H9 (cell line): ENCODE measurements at regions not wholly inside any gene's neighbourhood (a gene's known extent, or its start where the extent isn't known, plus 50 kb on each side); places are given as distances from the start of the nearest gene placed in this dataset.

Experiments
- DNase-seq: peaks from one replicate; pipeline ENCODE4 v3.0.0-alpha.2; 2017
- H2AFZ ChIP-seq: one replicate; pipeline ENCODE4 v1.6.1; 2013; ENCODE audit warnings: mild to moderate bottlenecking, low read length, control low read depth, moderate library complexity
- H2AK5ac ChIP-seq: 2 replicates; pipeline ENCODE4 v1.6.1; 2013; ENCODE audit warnings: low read length, control low read depth, mixed read lengths; ENCODE audit not compliant: insufficient read length
- H2BK120ac ChIP-seq: one replicate; pipeline ENCODE4 v1.6.1; 2013; ENCODE audit warnings: low read depth, mild to moderate bottlenecking, low read length, control low read depth, inconsistent platforms; ENCODE audit not compliant: poor library complexity, severe bottlenecking
- H2BK12ac ChIP-seq: 2 replicates; pipeline ENCODE4 v1.6.1; 2013; ENCODE audit warnings: low read length, control low read depth, mixed read lengths, low read depth; ENCODE audit not compliant: insufficient read length
- H2BK15ac ChIP-seq: 2 replicates; pipeline ENCODE4 v1.6.1; 2013; ENCODE audit warnings: low read depth, low read length, control low read depth
- H2BK20ac ChIP-seq: one replicate; pipeline ENCODE4 v1.6.1; 2013; ENCODE audit warnings: low read depth, mild to moderate bottlenecking, low read length, control low read depth, inconsistent platforms; ENCODE audit not compliant: poor library complexity, severe bottlenecking
- H2BK5ac ChIP-seq: 2 replicates; pipeline ENCODE4 v1.6.1; 2013; ENCODE audit warnings: low read length, control low read depth, mixed read lengths; ENCODE audit not compliant: insufficient read length
- H3K14ac ChIP-seq: 2 replicates; pipeline ENCODE4 v1.6.1; 2013; ENCODE audit warnings: low read length, control low read depth; ENCODE audit not compliant: insufficient read depth
- H3K18ac ChIP-seq: 2 replicates; pipeline ENCODE4 v1.6.1; 2013; ENCODE audit warnings: low read depth, mild to moderate bottlenecking, mixed read lengths, low read length, control low read depth; ENCODE audit not compliant: insufficient read length
- H3K23ac ChIP-seq: 2 replicates; pipeline ENCODE4 v1.6.1; 2013; ENCODE audit warnings: low read length, control low read depth, mixed read lengths, low read depth; ENCODE audit not compliant: insufficient read length
- H3K23me2 ChIP-seq: 2 replicates; pipeline ENCODE4 v1.6.1; 2013; ENCODE audit warnings: low read depth, mild to moderate bottlenecking, mixed read lengths, low read length, control low read depth; ENCODE audit not compliant: insufficient read length, poor library complexity, severe bottlenecking
- H3K27ac ChIP-seq: 2 replicates; pipeline ENCODE4 v1.5.1; 2013; ENCODE audit warnings: low read length, control low read depth, mixed read lengths, low read depth; ENCODE audit not compliant: insufficient read length
- H3K27me3 ChIP-seq: 2 replicates; pipeline ENCODE4 v1.6.1; 2013; ENCODE audit warnings: low read length, control low read depth, inconsistent platforms; ENCODE audit not compliant: insufficient read depth
- H3K4ac ChIP-seq: 2 replicates; pipeline ENCODE4 v1.6.1; 2013; ENCODE audit warnings: low read depth, mild to moderate bottlenecking, control low read depth, inconsistent platforms, low read length, moderate library complexity
- H3K4me1 ChIP-seq: 2 replicates; pipeline ENCODE4 v1.6.1; 2013; ENCODE audit warnings: low read length, control low read depth, inconsistent platforms; ENCODE audit not compliant: insufficient read depth
- H3K4me2 ChIP-seq: 2 replicates; pipeline ENCODE4 v1.6.1; 2013; ENCODE audit warnings: low read length, control low read depth, mixed read lengths; ENCODE audit not compliant: insufficient read length, insufficient read depth
- H3K56ac ChIP-seq: 2 replicates; pipeline ENCODE4 v1.6.1; 2013; ENCODE audit warnings: low read depth, mild to moderate bottlenecking, mixed read lengths, low read length, control low read depth; ENCODE audit not compliant: insufficient read length
- H3K79me1 ChIP-seq: 2 replicates; pipeline ENCODE4 v1.6.1; 2013; ENCODE audit warnings: low read depth, mild to moderate bottlenecking, moderate library complexity, low read length, control low read depth, inconsistent platforms; ENCODE audit not compliant: insufficient read depth, poor library complexity, severe bottlenecking
- H3K79me2 ChIP-seq: 2 replicates; pipeline ENCODE4 v1.6.1; 2013; ENCODE audit warnings: low read length, control low read depth, inconsistent platforms; ENCODE audit not compliant: insufficient read depth
- H3K9ac ChIP-seq: 2 replicates; pipeline ENCODE4 v1.6.1; 2013; ENCODE audit warnings: low read length, control low read depth, mixed read lengths; ENCODE audit not compliant: insufficient read length; ENCODE audit errors: extremely low read depth
- H3K9me3 ChIP-seq: one replicate; pipeline ENCODE4 v1.6.1; 2013; ENCODE audit warnings: low read depth, low read length, inconsistent platforms; ENCODE audit not compliant: control insufficient read depth
- H3T11ph ChIP-seq: one replicate; pipeline ENCODE4 v1.6.1; 2013; ENCODE audit warnings: mild to moderate bottlenecking, low read length, control low read depth, inconsistent platforms
- H4K20me1 ChIP-seq: one replicate; pipeline ENCODE4 v1.6.1; 2013; ENCODE audit not compliant: control insufficient read depth, insufficient read length, insufficient read depth
- H4K5ac ChIP-seq: 2 replicates; pipeline ENCODE4 v1.6.1; 2013; ENCODE audit warnings: low read depth, mild to moderate bottlenecking, mixed read lengths, low read length, control low read depth; ENCODE audit not compliant: insufficient read length
- H4K8ac ChIP-seq: replicated peaks from 2 replicates; pipeline ENCODE4 v1.6.1; 2013; ENCODE audit warnings: low read length, control low read depth, mixed read lengths, low read depth; ENCODE audit not compliant: insufficient read length
- H4K91ac ChIP-seq: 2 replicates; pipeline ENCODE4 v1.6.1; 2013; ENCODE audit warnings: low read depth, mild to moderate bottlenecking, moderate library complexity, mixed read lengths, low read length, control low read depth; ENCODE audit not compliant: insufficient read length
- H3K27ac Mint-ChIP-seq, 3 experiments: 2 replicates in 2 of 3; 3 replicates in 1 of 3; pipeline ENCODE4 v1.8.0; 2020 to 2021; ENCODE audit warnings: mixed read lengths in 3 of 3, mild to moderate bottlenecking in 1 of 3, moderate library complexity in 1 of 3
- H3K27me3 Mint-ChIP-seq: 2 replicates; pipeline ENCODE4 v1.8.0; 2021; ENCODE audit warnings: low read depth, mild to moderate bottlenecking, moderate library complexity, mixed read lengths
- H3K36me3 Mint-ChIP-seq, 3 experiments: 2 replicates in 2 of 3; 3 replicates in 1 of 3; pipeline ENCODE4 v1.8.0; 2020 to 2021; ENCODE audit warnings: low read depth in 3 of 3, mixed read lengths in 3 of 3; ENCODE audit not compliant: insufficient read depth in 1 of 3
- H3K4me1 Mint-ChIP-seq, 2 experiments: 2 replicates each; pipeline ENCODE4 v1.8.0; 2020; ENCODE audit warnings: mixed read lengths in 2 of 2
- H3K4me3 Mint-ChIP-seq, 2 experiments: 2 replicates in 1 of 2; 3 replicates in 1 of 2; pipeline ENCODE4 v1.8.0; 2020 to 2021; ENCODE audit warnings: mild to moderate bottlenecking in 2 of 2, mixed read lengths in 2 of 2, moderate library complexity in 1 of 2
- H3K9me3 Mint-ChIP-seq, 2 experiments: 2 replicates in 1 of 2; 3 replicates in 1 of 2; pipeline ENCODE4 v1.8.0; 2020; ENCODE audit warnings: mild to moderate bottlenecking in 2 of 2, mixed read lengths in 2 of 2, moderate library complexity in 1 of 2
- CTCF ChIP-seq: fragments of 200-600 bp; sonication (generic); conservative IDR thresholded peaks from 3 replicates; pipeline ENCODE4 v1.8.0; 2021; ENCODE audit warnings: antibody characterized with exemption, mild to moderate bottlenecking

DNA sequence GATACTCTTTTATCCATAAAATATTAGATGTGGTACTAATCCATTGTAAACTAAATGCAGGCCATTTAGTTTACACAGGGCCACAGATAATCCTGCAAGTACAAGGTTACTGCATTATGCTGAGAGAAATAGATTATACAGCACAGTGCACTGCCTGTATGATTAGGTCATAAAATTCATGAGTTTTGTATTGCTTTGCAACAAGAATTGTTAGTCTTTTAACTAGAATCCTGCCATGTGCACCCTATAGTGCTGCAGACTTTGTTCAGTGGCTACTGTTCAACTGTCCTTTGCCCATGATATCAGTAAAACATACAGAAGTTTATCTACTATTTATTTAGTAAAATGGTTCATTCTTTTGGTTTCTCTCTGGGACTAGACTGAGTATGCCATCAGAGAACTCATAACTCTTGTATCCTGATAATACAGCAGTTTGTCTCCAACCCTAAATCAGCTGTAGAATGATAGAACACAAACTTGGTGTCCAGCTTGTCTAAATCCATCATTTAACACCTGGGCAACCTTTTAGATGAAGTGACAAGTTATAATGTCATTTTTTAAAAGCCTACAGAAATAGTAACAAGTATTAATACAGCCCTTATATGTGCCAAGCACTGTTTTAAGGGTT lies 291.2 kb downstream of the TMEM167A start:
- DNase-seq = no peak
- Histone ChIP-seq H3K27ac (no peak overlapping the region), H4K5ac (no peak overlapping the region), H2BK20ac (no peak overlapping the region), H3K4me2 (no peak overlapping the region), H3K79me1 (no peaks in the 10 kb centered on the region), H3K27me3 (no peaks in the 10 kb centered on the region), H3K4me1 (peaks cover 4% of the 10 kb centered on the region), H3K23me2 (no peaks in the 10 kb centered on the region), H4K91ac (no peak overlapping the region), H3K9ac (no peak overlapping the region), H3K56ac (no peak overlapping the region), H2BK120ac (no peak overlapping the region), H3K79me2 (no peaks in the 10 kb centered on the region), H3T11ph (no peak overlapping the region), H3K18ac (no peak overlapping the region), H2BK5ac (no peak overlapping the region), H2BK12ac (no peak overlapping the region), H2AK5ac (no peak overlapping the region), H2AFZ (no peak overlapping the region), H4K8ac (no peak overlapping the region), H3K14ac (no peak overlapping the region), H3K9me3 (no peaks in the 10 kb centered on the region), H3K23ac (no peak overlapping the region), H3K4ac (no peak overlapping the region), H4K20me1 (no peaks in the 10 kb centered on the region), H2BK15ac (no peak overlapping the region)
- H3K36me3 Mint-ChIP-seq = no peaks in the 10 kb centered on the region
- H3K27me3 Mint-ChIP-seq = no peaks in the 10 kb centered on the region
- no peak overlapping the region for H3K4me3 Mint-ChIP-seq
- no peak for TF ChIP-seq CTCF
- H3K27ac Mint-ChIP-seq = no peak overlapping the region
- H3K4me1 Mint-ChIP-seq = peaks cover 9 to 12% of the 10 kb centered on the region in 2 experiments
- no peaks in the 10 kb centered on the region for H3K9me3 Mint-ChIP-seq
